NCI-H1092 (cell line): ENCODE measurements at regions not wholly inside any gene's neighbourhood (a gene's known extent, or its start where the extent isn't known, plus 50 kb on each side); places are given as distances from the start of the nearest gene placed in this dataset.
A peak's percentile ranks its signal among the peaks of the same experiment; 100 is the strongest.
"Not testable (repeated sequence)": the region's sequence is repeated elsewhere in the genome, so short reads cannot be mapped to it uniquely, and the experiment has no call there.

Experiments used
- DNase-seq: peaks from one replicate; lab custom pipeline; 2025; lab: John Stamatoyannopoulos, UW

- not testable (repeated sequence) for DNase-seq
Measured at GRCh38 chr13:76659074-76659473, 227.1 kb downstream of the KCTD12 start.

- no peak for DNase-seq
Measured at GRCh38 chr13:76656500-76656899, 229.7 kb downstream of the KCTD12 start.

GRCh38 chr13:76656056-76656455 lies 230.1 kb downstream of the KCTD12 start:
- no peak for DNase-seq

- no peak for DNase-seq
Measured at GRCh38 chr13:76654263-76654662, 231.9 kb downstream of the KCTD12 start.

GRCh38 chr13:76651286-76651685 lies 234.9 kb downstream of the KCTD12 start:
- DNase-seq = no peak

GRCh38 chr13:76647550-76647949 lies 238.7 kb downstream of the KCTD12 start:
- no peak for DNase-seq

- DNase-seq = no peak
Measured at GRCh38 chr13:76646946-76647345, 239.3 kb downstream of the KCTD12 start.

GRCh38 chr13:76645632-76646031 lies 240.6 kb downstream of the KCTD12 start:
- no peak for DNase-seq

GRCh38 chr13:76644906-76645305 lies 241.3 kb downstream of the KCTD12 start:
- no peak for DNase-seq

- no peak for DNase-seq
Measured at GRCh38 chr13:76643596-76643995, 242.6 kb downstream of the KCTD12 start.

- no peak for DNase-seq
Measured at GRCh38 chr13:76641056-76641455, 245.1 kb downstream of the KCTD12 start.

GRCh38 chr13:76638882-76639281 lies 247.3 kb downstream of the KCTD12 start:
- no peak for DNase-seq

GRCh38 chr13:76638181-76638580 lies 248.0 kb downstream of the KCTD12 start:
- no peak for DNase-seq

- no peak for DNase-seq
Measured at GRCh38 chr13:76637641-76638141, 248.5 kb downstream of the KCTD12 start.

- no peak for DNase-seq
Measured at GRCh38 chr13:76636829-76637228, 249.4 kb downstream of the KCTD12 start.

GRCh38 chr13:76635232-76636230 lies 250.7 kb downstream of the KCTD12 start:
- DNase-seq = peak; percentile 11

- no peak for DNase-seq
Measured at GRCh38 chr13:76634431-76635191, 251.6 kb downstream of the KCTD12 start.

- no peak for DNase-seq
Measured at GRCh38 chr13:76632401-76633044, 253.7 kb downstream of the KCTD12 start.

GRCh38 chr13:76630629-76631230 lies 255.5 kb downstream of the KCTD12 start:
- DNase-seq = no peak

- DNase-seq = no peak
Measured at GRCh38 chr13:76622315-76623040, 263.7 kb downstream of the KCTD12 start.

- DNase-seq = no peak
Measured at GRCh38 chr13:76621705-76622104, 264.5 kb downstream of the KCTD12 start.
